Epithelial cell of esophagus (primary cell): ENCODE measurements at regions not wholly inside any gene's neighbourhood (a gene's known extent, or its start where the extent isn't known, plus 50 kb on each side); places are given as distances from the start of the nearest gene placed in this dataset.
A peak's percentile ranks its signal among the peaks of the same experiment; 100 is the strongest.
"Not testable (repeated sequence)": the region's sequence is repeated elsewhere in the genome, so short reads cannot be mapped to it uniquely, and the experiment has no call there.

ENCODE experiments used
- DNase-seq: peaks from one replicate; pipeline ENCODE4 v3.0.0; 2010; ENCODE audit warnings: low read depth
- H3K4me3 ChIP-seq: 2 replicates; pipeline ENCODE4 v1.5.1; 2011; ENCODE audit warnings: mild to moderate bottlenecking, low read length, control low read depth
- TF ChIP-seq, protein P1 (sequence below): IDR thresholded peaks from 2 replicates; pipeline ENCODE4 v1.5.1; 2011; ENCODE audit warnings: low read depth, mild to moderate bottlenecking, low read length, control low read depth, inconsistent platforms; ENCODE audit not compliant: insufficient read depth; ENCODE audit errors: missing control alignments

DNA sequence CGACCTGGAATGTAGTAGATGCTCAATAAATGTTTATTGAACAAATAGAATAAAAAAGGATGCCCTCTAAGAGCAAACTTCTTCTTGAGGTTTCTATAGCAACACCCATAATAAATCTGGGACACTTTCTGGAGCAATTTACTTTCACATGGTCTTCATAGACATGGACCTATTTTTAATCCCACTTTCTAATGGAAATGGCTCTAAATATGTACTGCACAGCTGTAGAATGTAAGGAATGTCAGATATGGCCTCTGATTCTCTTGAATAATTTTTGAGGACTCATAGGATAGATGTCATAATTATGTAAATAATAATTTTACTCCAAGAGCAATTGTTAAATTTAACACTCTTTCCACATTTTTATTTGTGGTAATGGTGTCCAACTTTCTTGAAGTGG is 133.5 kb upstream of the DAAM1 start:
- no peak for DNase-seq
- TF ChIP-seq, protein P1, sequence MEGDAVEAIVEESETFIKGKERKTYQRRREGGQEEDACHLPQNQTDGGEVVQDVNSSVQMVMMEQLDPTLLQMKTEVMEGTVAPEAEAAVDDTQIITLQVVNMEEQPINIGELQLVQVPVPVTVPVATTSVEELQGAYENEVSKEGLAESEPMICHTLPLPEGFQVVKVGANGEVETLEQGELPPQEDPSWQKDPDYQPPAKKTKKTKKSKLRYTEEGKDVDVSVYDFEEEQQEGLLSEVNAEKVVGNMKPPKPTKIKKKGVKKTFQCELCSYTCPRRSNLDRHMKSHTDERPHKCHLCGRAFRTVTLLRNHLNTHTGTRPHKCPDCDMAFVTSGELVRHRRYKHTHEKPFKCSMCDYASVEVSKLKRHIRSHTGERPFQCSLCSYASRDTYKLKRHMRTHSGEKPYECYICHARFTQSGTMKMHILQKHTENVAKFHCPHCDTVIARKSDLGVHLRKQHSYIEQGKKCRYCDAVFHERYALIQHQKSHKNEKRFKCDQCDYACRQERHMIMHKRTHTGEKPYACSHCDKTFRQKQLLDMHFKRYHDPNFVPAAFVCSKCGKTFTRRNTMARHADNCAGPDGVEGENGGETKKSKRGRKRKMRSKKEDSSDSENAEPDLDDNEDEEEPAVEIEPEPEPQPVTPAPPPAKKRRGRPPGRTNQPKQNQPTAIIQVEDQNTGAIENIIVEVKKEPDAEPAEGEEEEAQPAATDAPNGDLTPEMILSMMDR = no peak
- no peak overlapping the region for H3K4me3 ChIP-seq

DNA sequence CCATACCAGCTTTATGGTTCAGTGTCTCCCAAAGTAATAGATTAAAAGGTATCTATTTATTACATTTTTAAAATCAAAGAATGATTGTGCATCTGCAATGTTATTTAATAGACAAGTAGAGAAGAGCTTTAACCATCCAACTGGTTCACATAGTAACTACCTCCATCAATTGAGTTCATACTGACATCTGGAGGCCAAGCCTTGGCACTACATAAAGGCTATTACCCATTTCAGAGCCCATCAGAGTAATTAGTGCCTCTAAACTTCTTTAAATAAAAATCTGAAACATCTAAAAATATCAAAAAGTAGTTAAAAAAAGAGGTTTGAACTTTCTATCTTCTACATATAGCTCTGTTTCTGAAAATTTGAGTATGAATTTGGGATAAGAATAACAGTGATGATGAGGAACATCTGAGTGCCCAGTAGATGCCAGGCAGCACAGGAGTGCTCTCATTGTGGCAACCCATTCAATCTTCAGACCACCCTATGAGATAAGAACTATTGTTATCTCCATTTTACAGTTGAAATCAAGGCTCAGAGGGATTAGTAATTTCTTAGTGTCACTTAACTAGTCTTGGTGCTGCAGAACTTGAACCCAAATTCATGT is 132.9 kb upstream of the DAAM1 start:
- no peak overlapping the region for H3K4me3 ChIP-seq
- TF ChIP-seq, protein P1 = peak; percentile 81
- peak; percentile 62 for DNase-seq

DNA sequence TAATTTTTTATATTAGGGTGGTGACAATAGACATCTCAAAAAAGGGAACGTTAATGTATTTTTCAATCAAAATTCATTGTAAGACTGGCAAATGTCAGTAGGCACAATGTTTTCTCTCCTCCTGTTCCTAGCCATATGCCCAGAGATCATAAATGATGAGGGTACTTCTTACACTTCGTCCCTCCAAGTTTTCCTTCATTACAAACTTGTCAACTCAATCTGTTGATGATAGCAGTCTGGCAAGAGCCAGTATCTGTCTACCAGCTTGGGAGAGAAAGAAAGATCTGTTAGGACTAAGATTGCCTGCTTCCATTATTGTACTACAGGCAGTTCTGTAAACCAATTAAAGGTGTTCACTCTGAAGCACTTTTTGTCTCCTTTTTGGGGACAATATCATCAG is 130.9 kb upstream of the DAAM1 start:
- no peak for DNase-seq
- no peak overlapping the region for H3K4me3 ChIP-seq
- TF ChIP-seq, protein P1 = no peak

DNA sequence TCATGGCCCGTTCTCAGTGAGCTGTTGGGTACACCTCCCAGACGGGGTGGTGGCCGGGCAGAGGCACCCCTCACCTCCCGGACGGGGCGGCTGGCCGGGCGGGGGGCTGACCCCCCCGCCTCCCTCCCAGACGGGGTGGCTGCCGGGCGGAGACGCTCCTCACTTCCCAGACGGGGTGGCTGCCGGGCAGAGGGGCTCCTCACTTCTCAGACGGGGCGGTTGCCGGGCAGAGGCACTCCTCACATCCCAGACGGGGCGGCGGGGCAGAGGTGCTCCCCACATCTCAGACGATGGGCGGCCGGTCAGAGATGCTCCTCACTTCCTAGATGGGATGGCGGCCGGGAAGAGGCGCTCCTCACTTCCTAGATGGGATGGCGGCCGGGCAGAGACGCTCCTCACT is 129.7 kb upstream of the DAAM1 start:
- H3K4me3 ChIP-seq, DNase-seq: not testable (repeated sequence)

DNA sequence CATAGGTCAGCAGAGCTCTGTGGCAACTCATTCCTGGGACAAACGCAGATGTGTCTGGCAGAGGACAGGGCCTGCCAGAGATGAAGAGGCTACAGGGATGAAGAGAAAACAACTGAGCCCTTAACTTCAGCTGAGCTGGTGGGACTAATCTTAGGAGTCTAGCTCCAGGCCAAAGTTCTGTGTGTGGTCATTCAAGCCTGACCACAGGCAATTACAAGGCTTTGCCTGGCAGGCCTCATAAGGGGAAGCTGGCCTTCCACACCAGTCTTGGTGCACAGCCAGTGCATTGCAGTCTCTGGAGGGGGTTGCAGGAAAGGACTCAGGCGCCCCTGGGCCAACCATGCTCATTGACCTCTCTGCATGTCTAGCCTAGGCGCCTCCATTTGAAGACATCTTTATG is 127.6 kb upstream of the DAAM1 start:
- TF ChIP-seq, protein P1 = no peak
- H3K4me3 ChIP-seq = no peak overlapping the region
- no peak for DNase-seq

DNA sequence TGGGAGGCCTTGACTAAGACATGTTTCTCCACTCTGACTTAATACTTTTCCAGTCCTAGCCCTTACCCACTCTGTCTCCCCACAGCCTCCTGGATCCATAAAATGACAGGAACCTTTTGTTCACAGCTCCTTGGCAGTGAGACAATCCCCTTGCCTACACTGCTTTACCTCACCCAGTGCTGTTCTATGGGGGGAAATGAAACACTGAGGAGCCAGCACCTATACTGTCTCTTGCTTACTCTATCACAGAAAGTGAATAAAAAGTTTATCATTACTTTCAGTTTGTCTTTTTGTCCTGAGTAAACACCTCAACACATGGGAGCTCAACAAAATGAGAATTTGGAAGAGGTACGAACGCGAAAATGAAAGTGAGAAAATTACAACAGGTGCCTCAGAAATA is 127.2 kb upstream of the DAAM1 start:
- TF ChIP-seq, protein P1 = no peak
- no peak overlapping the region for H3K4me3 ChIP-seq
- DNase-seq = no peak

DNA sequence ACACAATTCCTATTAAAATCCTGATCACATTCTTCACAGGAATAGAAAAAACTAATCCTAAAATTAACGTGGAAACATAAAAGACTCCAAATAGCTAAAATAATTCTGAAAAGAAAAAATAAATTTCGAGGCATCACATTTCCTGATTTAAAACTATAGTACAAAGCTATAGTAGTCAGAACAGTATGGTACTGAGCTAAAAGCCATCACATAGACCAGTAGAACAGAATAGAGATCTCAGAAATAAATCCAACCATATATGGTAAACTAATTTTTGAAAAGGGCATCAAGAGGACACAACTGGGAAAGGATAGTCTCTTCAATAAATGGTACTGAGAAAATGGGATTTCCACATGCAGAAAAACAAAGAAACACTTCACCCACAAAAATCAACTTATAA is 125.2 kb upstream of the DAAM1 start:
- TF ChIP-seq, protein P1 = no peak

More for the DNA sequence above, 125.2 kb upstream of the DAAM1 start:
- no peak for DNase-seq
- H3K4me3 ChIP-seq = no peak overlapping the region
